ENCODE measurements at regions not wholly inside any gene's neighbourhood (a gene's known extent, or its start where the extent isn't known, plus 50 kb on each side); places are given as distances from the start of the nearest gene placed in this dataset.

GRCh38 chr1:199688133-199688676, 339.3 kb upstream of the NR5A2 start:
- Histone ChIP-seq H3K4me3 (replicated peaks in 1 of 3; ENCODE audit: insufficient read depth in 1 of 3, low read depth in 2 of 3, low read length in 3 of 3) (no peak overlapping the region), H3K79me2 (ENCODE audit: insufficient read depth, low read length) (no peaks in the 10 kb centered on the region), H3K27me3 (ENCODE audit: control insufficient read depth in 1 of 2, insufficient read depth in 2 of 2, low read length in 2 of 2) (no peaks in the 10 kb centered on the region; a peak in 1 of 5 replicates), H3K27ac (ENCODE audit: extremely low read length, insufficient read depth, low read length) (no peak overlapping the region), H3K4me1 (ENCODE audit: insufficient read depth, low read length) (no peaks in the 10 kb centered on the region), H3K9me3 (ENCODE audit: low read length) (no peaks in the 10 kb centered on the region), H3K4me2 (ENCODE audit: low read depth, low read length) (no peak overlapping the region), H3K36me3 (replicated peaks in 1 of 2; ENCODE audit: control insufficient read depth in 1 of 2, insufficient read depth in 2 of 2, low read length in 2 of 2) (no peaks in the 10 kb centered on the region), H4K20me1 (ENCODE audit: insufficient read depth, low read length) (no peaks in the 10 kb centered on the region), H2AFZ (ENCODE audit: low read length) (no peak overlapping the region), H3K9ac (ENCODE audit: insufficient read depth, low read depth, low read length) (no peak overlapping the region)
- TF ChIP-seq MBD4 (IDR thresholded peaks at IDR 0.05; ENCODE audit: borderline replicate concordance, low read length) (no peak), FOXP1 (IDR thresholded peaks at IDR 0.05) (no peak), FOXP1 (CRISPR knock-in tag; IDR thresholded peaks at IDR 0.05) (no peak), ZNF564 (CRISPR knock-in tag; IDR thresholded peaks at IDR 0.05) (no peak), EHMT2 (IDR thresholded peaks at IDR 0.05; ENCODE audit: borderline replicate concordance, low read depth, low read length) (no peak), RNF219 (CRISPR knock-in tag; IDR thresholded peaks at IDR 0.05) (no peak), ZNF776 (CRISPR knock-in tag; IDR thresholded peaks at IDR 0.05) (no peak), KLF9 (CRISPR knock-in tag; IDR thresholded peaks at IDR 0.05; ENCODE audit: low read depth) (no peak), ZNF768 (CRISPR knock-in tag; IDR thresholded peaks at IDR 0.05) (no peak), HOXA3 (CRISPR knock-in tag; IDR thresholded peaks at IDR 0.05) (no peak), ZC3H13 (CRISPR knock-in tag; IDR thresholded peaks at IDR 0.05) (no peak), ZNF550 (CRISPR knock-in tag; IDR thresholded peaks at IDR 0.05; ENCODE audit: borderline replicate concordance) (no peak), SOX13 (IDR thresholded peaks at IDR 0.05) (no peak), SOX13 (CRISPR knock-in tag; conservative IDR thresholded peaks at IDR 0.05 in 1 of 2, IDR thresholded peaks at IDR 0.05 in 1 of 2) (no peak), ZNF253 (CRISPR knock-in tag; IDR thresholded peaks at IDR 0.05; ENCODE audit: borderline replicate concordance) (no peak), ZNF562 (CRISPR knock-in tag; IDR thresholded peaks at IDR 0.05; ENCODE audit: borderline replicate concordance) (no peak)
- TF ChIP-seq, protein P1, sequence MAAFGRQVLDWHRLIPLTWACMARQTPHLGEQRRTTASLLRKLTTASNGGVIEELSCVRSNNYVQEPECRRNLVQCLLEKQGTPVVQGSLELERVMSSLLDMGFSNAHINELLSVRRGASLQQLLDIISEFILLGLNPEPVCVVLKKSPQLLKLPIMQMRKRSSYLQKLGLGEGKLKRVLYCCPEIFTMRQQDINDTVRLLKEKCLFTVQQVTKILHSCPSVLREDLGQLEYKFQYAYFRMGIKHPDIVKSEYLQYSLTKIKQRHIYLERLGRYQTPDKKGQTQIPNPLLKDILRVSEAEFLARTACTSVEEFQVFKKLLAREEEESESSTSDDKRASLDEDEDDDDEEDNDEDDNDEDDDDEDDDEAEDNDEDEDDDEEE (CRISPR knock-in tag; IDR thresholded peaks at IDR 0.05): no peak
- TF ChIP-seq, protein P2, sequence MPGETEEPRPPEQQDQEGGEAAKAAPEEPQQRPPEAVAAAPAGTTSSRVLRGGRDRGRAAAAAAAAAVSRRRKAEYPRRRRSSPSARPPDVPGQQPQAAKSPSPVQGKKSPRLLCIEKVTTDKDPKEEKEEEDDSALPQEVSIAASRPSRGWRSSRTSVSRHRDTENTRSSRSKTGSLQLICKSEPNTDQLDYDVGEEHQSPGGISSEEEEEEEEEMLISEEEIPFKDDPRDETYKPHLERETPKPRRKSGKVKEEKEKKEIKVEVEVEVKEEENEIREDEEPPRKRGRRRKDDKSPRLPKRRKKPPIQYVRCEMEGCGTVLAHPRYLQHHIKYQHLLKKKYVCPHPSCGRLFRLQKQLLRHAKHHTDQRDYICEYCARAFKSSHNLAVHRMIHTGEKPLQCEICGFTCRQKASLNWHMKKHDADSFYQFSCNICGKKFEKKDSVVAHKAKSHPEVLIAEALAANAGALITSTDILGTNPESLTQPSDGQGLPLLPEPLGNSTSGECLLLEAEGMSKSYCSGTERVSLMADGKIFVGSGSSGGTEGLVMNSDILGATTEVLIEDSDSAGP (CRISPR knock-in tag; IDR thresholded peaks at IDR 0.05; ENCODE audit: borderline replicate concordance): no peak
- TF ChIP-seq, protein P3, sequence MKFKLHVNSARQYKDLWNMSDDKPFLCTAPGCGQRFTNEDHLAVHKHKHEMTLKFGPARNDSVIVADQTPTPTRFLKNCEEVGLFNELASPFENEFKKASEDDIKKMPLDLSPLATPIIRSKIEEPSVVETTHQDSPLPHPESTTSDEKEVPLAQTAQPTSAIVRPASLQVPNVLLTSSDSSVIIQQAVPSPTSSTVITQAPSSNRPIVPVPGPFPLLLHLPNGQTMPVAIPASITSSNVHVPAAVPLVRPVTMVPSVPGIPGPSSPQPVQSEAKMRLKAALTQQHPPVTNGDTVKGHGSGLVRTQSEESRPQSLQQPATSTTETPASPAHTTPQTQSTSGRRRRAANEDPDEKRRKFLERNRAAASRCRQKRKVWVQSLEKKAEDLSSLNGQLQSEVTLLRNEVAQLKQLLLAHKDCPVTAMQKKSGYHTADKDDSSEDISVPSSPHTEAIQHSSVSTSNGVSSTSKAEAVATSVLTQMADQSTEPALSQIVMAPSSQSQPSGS (CRISPR knock-in tag; IDR thresholded peaks at IDR 0.05): no peak
- TF ChIP-seq, protein P4, sequence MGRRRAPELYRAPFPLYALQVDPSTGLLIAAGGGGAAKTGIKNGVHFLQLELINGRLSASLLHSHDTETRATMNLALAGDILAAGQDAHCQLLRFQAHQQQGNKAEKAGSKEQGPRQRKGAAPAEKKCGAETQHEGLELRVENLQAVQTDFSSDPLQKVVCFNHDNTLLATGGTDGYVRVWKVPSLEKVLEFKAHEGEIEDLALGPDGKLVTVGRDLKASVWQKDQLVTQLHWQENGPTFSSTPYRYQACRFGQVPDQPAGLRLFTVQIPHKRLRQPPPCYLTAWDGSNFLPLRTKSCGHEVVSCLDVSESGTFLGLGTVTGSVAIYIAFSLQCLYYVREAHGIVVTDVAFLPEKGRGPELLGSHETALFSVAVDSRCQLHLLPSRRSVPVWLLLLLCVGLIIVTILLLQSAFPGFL (CRISPR knock-in tag; IDR thresholded peaks at IDR 0.05): no peak
- BruUV-seq (replicated peaks): no TSS peak
- CTCF ChIA-PET (ENCODE audit: low intra/inter-chr PET ratio, low total read pairs): no interaction called here
- in situ Hi-C loops (cut with HindIII; ENCODE audit: extremely low pct_ligation_motif_present, low pct_unique_long_range_greater_than_20kb): loop anchor here (10.0 to 25.0 kb wide), 2 partner anchors 574 to 827 kb away; no protein-coding TSS in a partner anchor
- POLR2A ChIA-PET: no interaction called here
- WGBS (ENCODE audit: low lambda C conversion rate): 16% methylated on average over 3 of the region's 3 CpGs
- intact Hi-C loops (cut with micrococcal nuclease; ENCODE audit: unreplicated experiment): no loop called here
- DNase-seq (ENCODE audit: low spot score): no peak
- FAIRE-seq: no peak
- ATAC-seq: no peak
